Thyroid gland (tissue), 4 donors: ENCODE measurements at regions not wholly inside any gene's neighbourhood (a gene's known extent, or its start where the extent isn't known, plus 50 kb on each side); places are given as distances from the start of the nearest gene placed in this dataset.

Experiments
- DNase-seq, 2 donors: peaks; one replicate each; pipeline ENCODE4 v3.0.0-alpha.2; 2019
- H3K27ac ChIP-seq, 3 donors: fragments of 200-600 bp; sonication (generic); 1 replicate in 2 of 3; 2 replicates in 1 of 3; pipeline ENCODE4 v1.5.1; 2016 to 2019; ENCODE audit warnings: mild to moderate bottlenecking in 1 of 3, moderate library complexity in 1 of 3
- H3K27me3 ChIP-seq: fragments of 200-600 bp; sonication (generic); one replicate; pipeline ENCODE4 v1.5.1; 2019
- H3K36me3 ChIP-seq, 2 donors: fragments of 200-600 bp; sonication (generic); one replicate each; pipeline ENCODE4 v1.5.1; 2016 to 2019
- H3K4me1 ChIP-seq, 2 donors: fragments of 200-600 bp; sonication (generic); one replicate each; pipeline ENCODE4 v1.5.1; 2017 to 2019
- H3K4me3 ChIP-seq, 3 donors: fragments of 200-600 bp; sonication (generic); replicated peaks in 1 of 3; 1 replicate in 2 of 3; 2 replicates in 1 of 3; pipeline ENCODE4 v1.5.1; 2016; ENCODE audit warnings: mild to moderate bottlenecking in 1 of 3
- H3K9me3 ChIP-seq: fragments of 200-600 bp; sonication (generic); one replicate; pipeline ENCODE4 v1.5.1; 2017
- CTCF ChIP-seq, 6 experiments: fragments of 200-600 bp in 3 of 6; fragments of 450-650 bp in 3 of 6; sonication (generic) in 3 of 6; IDR thresholded peaks; one replicate each; pipeline ENCODE4 v1.5.1; 2016 to 2019; ENCODE audit warnings: antibody characterized with exemption in 6 of 6, mild to moderate bottlenecking in 2 of 6, inconsistent platforms in 1 of 6, moderate library complexity in 1 of 6
- POLR2A ChIP-seq, 2 donors: fragments of 450-650 bp; IDR thresholded peaks; one replicate each; pipeline ENCODE4 v1.6.1; 2017; ENCODE audit warnings: antibody characterized with exemption in 2 of 2, mild to moderate bottlenecking in 2 of 2, moderate library complexity in 1 of 2
- WGBS, 2 donors: methylation state at CpG; one replicate each; pipeline ENCODE4 v1.1.5; 2017; 5-methylcytosine and 5-hydroxymethylcytosine counted together
- intact Hi-C: fragments of 100-400 bp; cut with DNase I; formaldehyde crosslinking; loops from one replicate; pipeline ENCODE4 v1.15.1; 2023

- Histone ChIP-seq H3K27ac (no peak overlapping the region), H3K36me3 (no peaks in the 10 kb centered on the region), H3K4me3 (no peak overlapping the region), H3K4me1 (no peaks in the 10 kb centered on the region), H3K27me3 (no peaks in the 10 kb centered on the region), H3K9me3 (no peaks in the 10 kb centered on the region)
- no peak for TF ChIP-seq POLR2A (IDR thresholded peaks at IDR 0.05)
- no peak for TF ChIP-seq CTCF (IDR thresholded peaks at IDR 0.05)
- DNase-seq = no peak
- WGBS, 2 donors = 92 to 93% methylated on average over 12 of the region's 12 CpGs
- intact Hi-C loops = no loop called here
Observed at GRCh38 chr12:17470460-17470859, 619.5 kb downstream of the RERGL start.

- Histone ChIP-seq H3K27ac (no peak overlapping the region), H3K9me3 (no peaks in the 10 kb centered on the region), H3K36me3 (no peaks in the 10 kb centered on the region), H3K4me1 (no peaks in the 10 kb centered on the region), H3K4me3 (no peak overlapping the region), H3K27me3 (no peaks in the 10 kb centered on the region)
- 68 to 69% methylated on average over 2 of the region's 2 CpGs for WGBS, 2 donors
- intact Hi-C loops = no loop called here
- TF ChIP-seq POLR2A (IDR thresholded peaks at IDR 0.05) (no peak), CTCF (IDR thresholded peaks at IDR 0.05) (no peak)
- no peak for DNase-seq
Observed at GRCh38 chr12:17459214-17459613, 630.8 kb downstream of the RERGL start.

GRCh38 chr12:17456486-17456885 is 633.5 kb downstream of the RERGL start:
- H3K36me3 ChIP-seq = no peaks in the 10 kb centered on the region
- no peak overlapping the region for H3K4me3 ChIP-seq
- H3K27ac ChIP-seq = no peak overlapping the region
- no peaks in the 10 kb centered on the region for H3K4me1 ChIP-seq
- WGBS, 2 donors = 43 to 68% methylated on average over 2 of the region's 2 CpGs
- no peaks in the 10 kb centered on the region for H3K9me3 ChIP-seq
- intact Hi-C loops = no loop called here
- TF ChIP-seq POLR2A (IDR thresholded peaks at IDR 0.05) (no peak), CTCF (IDR thresholded peaks at IDR 0.05) (no peak)
- no peaks in the 10 kb centered on the region for H3K27me3 ChIP-seq
- no peak for DNase-seq

GRCh38 chr12:17438141-17438540 is 651.9 kb downstream of the RERGL start:
- Histone ChIP-seq H3K4me1 (no peaks in the 10 kb centered on the region), H3K9me3 (no peaks in the 10 kb centered on the region), H3K36me3 (no peaks in the 10 kb centered on the region), H3K27ac (no peak overlapping the region), H3K27me3 (no peaks in the 10 kb centered on the region), H3K4me3 (no peak overlapping the region)
- no peak for DNase-seq
- intact Hi-C loops = no loop called here
- TF ChIP-seq CTCF (IDR thresholded peaks at IDR 0.05) (no peak), POLR2A (IDR thresholded peaks at IDR 0.05) (no peak)

- H3K27ac ChIP-seq = no peak overlapping the region
- H3K27me3 ChIP-seq = no peaks in the 10 kb centered on the region
- no peak overlapping the region for H3K4me3 ChIP-seq
- no peaks in the 10 kb centered on the region for H3K36me3 ChIP-seq
- TF ChIP-seq CTCF (IDR thresholded peaks at IDR 0.05) (no peak), POLR2A (IDR thresholded peaks at IDR 0.05) (no peak)
- intact Hi-C loops = no loop called here
- H3K9me3 ChIP-seq = no peaks in the 10 kb centered on the region
- H3K4me1 ChIP-seq = no peaks in the 10 kb centered on the region
- WGBS, 2 donors = 90 to 96% methylated on average over 12 to 13 of the region's 13 CpGs
- no peak for DNase-seq
Observed at GRCh38 chr12:17416748-17417147, 673.2 kb downstream of the RERGL start.
